Ishikawa (cell line): ENCODE measurements at regions not wholly inside any gene's neighbourhood (a gene's known extent, or its start where the extent isn't known, plus 50 kb on each side); places are given as distances from the start of the nearest gene placed in this dataset.

Source experiments
- CEBPB ChIP-seq: IDR thresholded peaks from 2 replicates; pipeline ENCODE4 v1.6.1; 2012
- CREB1 ChIP-seq: IDR thresholded peaks from 2 replicates; pipeline ENCODE4 v1.6.1; 2012; ENCODE audit warnings: low read depth
- EGR1 ChIP-seq: IDR thresholded peaks from 2 replicates; pipeline ENCODE4 v1.6.1; 2012
- EP300 ChIP-seq: IDR thresholded peaks from 2 replicates; pipeline ENCODE4 v1.6.1; 2012; ENCODE audit warnings: borderline replicate concordance
- FOXM1 ChIP-seq: IDR thresholded peaks from 2 replicates; pipeline ENCODE4 v1.6.1; 2012; ENCODE audit warnings: low read depth, borderline replicate concordance
- MAX ChIP-seq: IDR thresholded peaks from 2 replicates; pipeline ENCODE4 v1.6.1; 2012
- NFIC ChIP-seq: IDR thresholded peaks from 2 replicates; pipeline ENCODE4 v1.6.1; 2012
- RAD21 ChIP-seq: IDR thresholded peaks from 2 replicates; pipeline ENCODE4 v1.6.1; 2012; ENCODE audit warnings: low read depth
- REST ChIP-seq: IDR thresholded peaks from 2 replicates; pipeline ENCODE4 v1.6.1; 2012; ENCODE audit warnings: low read depth, mild to moderate bottlenecking
- TAF1 ChIP-seq: IDR thresholded peaks from 2 replicates; pipeline ENCODE4 v1.6.1; 2012; ENCODE audit warnings: low read depth, mild to moderate bottlenecking
- TCF12 ChIP-seq: IDR thresholded peaks from 2 replicates; pipeline ENCODE4 v1.6.1; 2012; ENCODE audit warnings: low read depth
- TEAD4 ChIP-seq: IDR thresholded peaks from 2 replicates; pipeline ENCODE4 v1.6.1; 2012
- YY1 ChIP-seq: IDR thresholded peaks from 2 replicates; pipeline ENCODE4 v1.6.1; 2012; ENCODE audit warnings: low read depth
- ZBTB7A ChIP-seq: IDR thresholded peaks from 2 replicates; pipeline ENCODE4 v1.6.1; 2012; ENCODE audit warnings: low read depth
- TF ChIP-seq, protein P1 (sequence below): IDR thresholded peaks from 2 replicates; pipeline ENCODE4 v1.6.1; 2012

- no peak for TF ChIP-seq CEBPB
- no peak for TF ChIP-seq TEAD4
- no peak for TF ChIP-seq RAD21
- TF ChIP-seq, protein P1, sequence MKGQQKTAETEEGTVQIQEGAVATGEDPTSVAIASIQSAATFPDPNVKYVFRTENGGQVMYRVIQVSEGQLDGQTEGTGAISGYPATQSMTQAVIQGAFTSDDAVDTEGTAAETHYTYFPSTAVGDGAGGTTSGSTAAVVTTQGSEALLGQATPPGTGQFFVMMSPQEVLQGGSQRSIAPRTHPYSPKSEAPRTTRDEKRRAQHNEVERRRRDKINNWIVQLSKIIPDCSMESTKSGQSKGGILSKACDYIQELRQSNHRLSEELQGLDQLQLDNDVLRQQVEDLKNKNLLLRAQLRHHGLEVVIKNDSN: no peak
- TF ChIP-seq NFIC: no peak
- no peak for TF ChIP-seq EP300
- no peak for TF ChIP-seq TCF12
- TF ChIP-seq CREB1: no peak
- TF ChIP-seq ZBTB7A: no peak
Measured at GRCh38 chr2:220450846-220451245, 823.4 kb downstream of the SLC4A3 start.

- TF ChIP-seq NFIC: no peak
- no peak for TF ChIP-seq ZBTB7A
- no peak for TF ChIP-seq CREB1
- no peak for TF ChIP-seq FOXM1
- TF ChIP-seq RAD21: no peak
- no peak for TF ChIP-seq TEAD4
- TF ChIP-seq, protein P1: no peak
- TF ChIP-seq TAF1: no peak
- TF ChIP-seq YY1: no peak
- no peak for TF ChIP-seq CEBPB
- TF ChIP-seq TCF12: no peak
- TF ChIP-seq EGR1: no peak
- no peak for TF ChIP-seq REST
- no peak for TF ChIP-seq MAX
- TF ChIP-seq EP300: no peak
Measured at GRCh38 chr2:220451438-220451837, 824.0 kb downstream of the SLC4A3 start.

DNA sequence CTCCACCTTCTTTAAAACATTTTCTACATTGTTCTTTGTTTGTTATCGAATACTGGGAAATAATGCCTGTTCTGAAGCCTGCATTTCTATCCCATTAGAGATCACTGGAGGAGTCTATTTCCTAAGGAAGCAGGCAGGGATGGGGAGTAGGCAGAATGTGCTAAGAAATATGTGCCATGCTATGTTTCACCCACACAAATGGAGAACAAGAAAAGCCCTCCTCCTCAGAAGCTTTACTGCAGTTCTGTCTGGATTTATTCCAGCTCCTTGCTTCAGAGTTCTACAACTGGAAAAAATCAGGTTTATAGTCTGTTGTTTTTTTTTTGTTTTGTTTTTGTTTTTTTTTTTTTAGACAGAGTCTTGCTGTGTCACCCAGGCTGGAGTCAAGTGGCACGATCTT is 825.1 kb downstream of the SLC4A3 start:
- TF ChIP-seq EP300: no peak
- TF ChIP-seq RAD21: no peak
- TF ChIP-seq FOXM1: no peak
- TF ChIP-seq EGR1: no peak
- no peak for TF ChIP-seq TCF12
- no peak for TF ChIP-seq REST
- no peak for TF ChIP-seq ZBTB7A
- TF ChIP-seq MAX: no peak
- TF ChIP-seq CEBPB: no peak
- no peak for TF ChIP-seq TEAD4

DNA sequence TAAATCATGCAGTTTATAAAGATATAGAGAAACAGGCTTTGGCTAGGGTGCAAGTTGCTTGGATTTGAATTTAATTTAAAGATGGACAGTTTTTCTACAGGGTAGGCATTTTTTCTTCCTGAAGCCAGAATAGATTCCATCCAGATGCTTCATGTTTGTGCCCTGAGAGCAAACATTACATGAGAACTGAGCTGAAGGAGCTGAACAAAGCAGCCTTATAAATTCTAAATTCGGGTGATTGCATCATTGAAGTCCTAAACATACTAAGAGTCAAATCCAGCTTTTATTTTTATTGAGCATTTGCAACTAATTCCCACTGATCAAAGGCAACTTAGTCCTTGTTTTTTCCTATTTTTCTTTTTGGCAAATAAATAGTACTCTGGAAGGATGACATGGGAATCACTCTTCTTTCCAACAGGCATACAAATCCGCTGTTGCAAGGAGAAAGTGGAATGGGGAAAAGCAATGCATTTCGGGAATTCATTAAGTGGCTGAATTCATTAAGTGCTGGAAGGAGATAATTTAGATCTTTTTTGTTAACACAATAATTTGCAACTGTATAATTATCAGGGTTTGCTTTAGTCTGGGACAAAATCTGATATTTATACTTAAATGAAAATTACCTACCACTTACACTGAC is 828.0 kb downstream of the SLC4A3 start:
- TF ChIP-seq REST (no peak), CEBPB (no peak), ZBTB7A (no peak), FOXM1 (no peak), YY1 (no peak), TCF12 (no peak), NFIC (no peak), MAX (no peak), RAD21 (no peak), TAF1 (no peak), EP300 (no peak), EGR1 (no peak), CREB1 (no peak), TEAD4 (no peak)
- TF ChIP-seq, protein P1: no peak
